Ascending aorta (tissue), 2 donors: ENCODE measurements at regions not wholly inside any gene's neighbourhood (a gene's known extent, or its start where the extent isn't known, plus 50 kb on each side); places are given as distances from the start of the nearest gene placed in this dataset.

Source experiments
- DNase-seq, 2 donors: peaks; one replicate each; pipeline ENCODE4 v3.0.0-alpha.2; 2019; ENCODE audit warnings: low spot score in 2 of 2
- H3K27ac ChIP-seq, 2 donors: fragments of 200-600 bp; sonication (generic); one replicate each; pipeline ENCODE4 v1.5.1; 2016 to 2017; ENCODE audit warnings: mild to moderate bottlenecking in 1 of 2
- H3K27me3 ChIP-seq: fragments of 200-600 bp; sonication (generic); one replicate; pipeline ENCODE4 v1.5.1; 2017
- H3K36me3 ChIP-seq, 2 donors: fragments of 200-600 bp; sonication (generic); one replicate each; pipeline ENCODE4 v1.5.1; 2016
- H3K4me1 ChIP-seq, 2 donors: fragments of 200-600 bp; sonication (generic); one replicate each; pipeline ENCODE4 v1.5.1; 2016 to 2017; ENCODE audit warnings: mild to moderate bottlenecking in 1 of 2
- H3K4me3 ChIP-seq, 2 donors: fragments of 200-600 bp; sonication (generic); one replicate each; pipeline ENCODE4 v1.5.1; 2016 to 2017; ENCODE audit warnings: mild to moderate bottlenecking in 1 of 2
- H3K9me3 ChIP-seq, 2 donors: fragments of 200-600 bp; sonication (generic); one replicate each; pipeline ENCODE4 v1.5.1; 2016
- CTCF ChIP-seq, 3 experiments: fragments of 200-600 bp in 2 of 3; fragments of 450-650 bp in 1 of 3; sonication (generic) in 2 of 3; IDR thresholded peaks; one replicate each; pipeline ENCODE4 v1.5.1; 2016 to 2019; ENCODE audit warnings: antibody characterized with exemption in 3 of 3, mild to moderate bottlenecking in 1 of 3, moderate library complexity in 1 of 3
- intact Hi-C: fragments of 100-400 bp; cut with DNase I; formaldehyde crosslinking; loops from one replicate; pipeline ENCODE4 v1.15.1; 2023

- TF ChIP-seq CTCF (IDR thresholded peaks at IDR 0.05): no peak
- Histone ChIP-seq H3K9me3 (no peaks in the 10 kb centered on the region), H3K4me3 (no peak overlapping the region), H3K27ac (no peak overlapping the region), H3K36me3 (no peaks in the 10 kb centered on the region), H3K4me1 (no peaks in the 10 kb centered on the region), H3K27me3 (no peaks in the 10 kb centered on the region)
- no peak for DNase-seq
- intact Hi-C loops: no loop called here
These were observed 554.5 kb downstream of the AACS start for GRCh38 chr12:125619723-125620122.

GRCh38 chr12:125633686-125634085 lies 568.5 kb downstream of the AACS start:
- DNase-seq: no peak
- intact Hi-C loops: no loop called here
- no peaks in the 10 kb centered on the region for H3K36me3 ChIP-seq
- H3K4me1 ChIP-seq: no peaks in the 10 kb centered on the region
- H3K27ac ChIP-seq: no peak overlapping the region
- H3K4me3 ChIP-seq: no peak overlapping the region
- no peaks in the 10 kb centered on the region for H3K27me3 ChIP-seq
- TF ChIP-seq CTCF (IDR thresholded peaks at IDR 0.05): no peak
- no peaks in the 10 kb centered on the region for H3K9me3 ChIP-seq

GRCh38 chr12:125634813-125635212 lies 569.6 kb downstream of the AACS start:
- H3K27me3 ChIP-seq: no peaks in the 10 kb centered on the region
- H3K27ac ChIP-seq: no peak overlapping the region
- TF ChIP-seq CTCF (IDR thresholded peaks at IDR 0.05): no peak
- H3K4me3 ChIP-seq: no peak overlapping the region
- no peak for DNase-seq
- intact Hi-C loops: no loop called here
- H3K9me3 ChIP-seq: no peaks in the 10 kb centered on the region
- no peaks in the 10 kb centered on the region for H3K4me1 ChIP-seq
- H3K36me3 ChIP-seq: no peaks in the 10 kb centered on the region

GRCh38 chr12:125639826-125640225 lies 574.6 kb downstream of the AACS start:
- Histone ChIP-seq H3K36me3 (no peaks in the 10 kb centered on the region), H3K4me1 (no peaks in the 10 kb centered on the region), H3K4me3 (no peak overlapping the region), H3K27ac (no peak overlapping the region), H3K27me3 (no peaks in the 10 kb centered on the region), H3K9me3 (no peaks in the 10 kb centered on the region)
- no peak for TF ChIP-seq CTCF (IDR thresholded peaks at IDR 0.05)
- DNase-seq: no peak
- intact Hi-C loops: no loop called here

GRCh38 chr12:125643055-125643454 lies 577.8 kb downstream of the AACS start:
- no peaks in the 10 kb centered on the region for H3K36me3 ChIP-seq
- no peaks in the 10 kb centered on the region for H3K4me1 ChIP-seq
- H3K27ac ChIP-seq: no peak overlapping the region
- no peak for DNase-seq
- intact Hi-C loops: no loop called here
- H3K4me3 ChIP-seq: no peak overlapping the region
- H3K9me3 ChIP-seq: no peaks in the 10 kb centered on the region
- H3K27me3 ChIP-seq: no peaks in the 10 kb centered on the region
- no peak for TF ChIP-seq CTCF (IDR thresholded peaks at IDR 0.05)

GRCh38 chr12:125645724-125646123 lies 580.5 kb downstream of the AACS start:
- Histone ChIP-seq H3K4me1 (no peaks in the 10 kb centered on the region), H3K36me3 (no peaks in the 10 kb centered on the region), H3K27me3 (no peaks in the 10 kb centered on the region), H3K27ac (no peak overlapping the region), H3K4me3 (no peak overlapping the region), H3K9me3 (no peaks in the 10 kb centered on the region)
- no peak for DNase-seq
- intact Hi-C loops: no loop called here
- TF ChIP-seq CTCF (IDR thresholded peaks at IDR 0.05): no peak
